Endothelial cell of umbilical vein (primary cell): ENCODE measurements at regions not wholly inside any gene's neighbourhood (a gene's known extent, or its start where the extent isn't known, plus 50 kb on each side); places are given as distances from the start of the nearest gene placed in this dataset.

Experiments used
- BruUV-seq: library from RNA; stranded (reverse); fragments of 400-500 nt; replicated peaks from 2 replicates; lab custom pipeline; 2021; lab: Mats Ljungman, UMichigan
- CTCF ChIA-PET: fragments of 300-600, 350-600 bp; sonication (Branson Sonifier 250); formaldehyde crosslinking; loops from one replicate; lab custom pipeline; 2021; ENCODE audit warnings: antibody characterized with exemption, inconsistent platforms; lab: Charles Lee
- POLR2A ChIA-PET: fragments of 300-600, 350-600 bp; sonication (Branson Sonifier 250); formaldehyde crosslinking; loops from one replicate; lab custom pipeline; 2021; ENCODE audit warnings: antibody characterized with exemption, inconsistent platforms; lab: Charles Lee
- DNase-seq: peaks from one replicate; pipeline ENCODE4 v3.0.0-alpha.2; 2011; ENCODE audit warnings: low read depth, low spot score
- FAIRE-seq: peaks from 2 replicates; lab custom pipeline; 2011; peaks lifted over from hg19 to GRCh38; lab: Jason Lieb, UNC
- H2AFZ ChIP-seq: 2 replicates; pipeline ENCODE4 v1.6.0; 2012; ENCODE audit warnings: low read depth, low read length, control low read depth, inconsistent platforms
- H3K27ac ChIP-seq: 2 replicates; pipeline ENCODE4 v1.5.1; 2011; ENCODE audit warnings: low read depth, mild to moderate bottlenecking, control low read depth, low read length, moderate library complexity; ENCODE audit not compliant: insufficient read depth
- H3K27me3 ChIP-seq, 2 experiments: 2 replicates each; pipeline versions ENCODE4 v1.6.0 to v1.6.1; 2011; ENCODE audit warnings: low read length in 2 of 2, mixed read lengths in 1 of 2; ENCODE audit not compliant: control insufficient read depth in 2 of 2, insufficient read depth in 2 of 2
- H3K36me3 ChIP-seq, 2 experiments: 2 replicates in 1 of 2; 3 replicates in 1 of 2; pipeline ENCODE4 v1.5.1; 2011; ENCODE audit warnings: low read length in 2 of 2, mild to moderate bottlenecking in 1 of 2, moderate library complexity in 1 of 2; ENCODE audit not compliant: control insufficient read depth in 2 of 2, insufficient read depth in 2 of 2; ENCODE audit errors: extremely low read depth in 1 of 2
- H3K4me1 ChIP-seq: 3 replicates; pipeline ENCODE4 v1.5.1; 2011; ENCODE audit warnings: mild to moderate bottlenecking, low read length; ENCODE audit not compliant: control insufficient read depth, insufficient read depth; ENCODE audit errors: extremely low read depth
- H3K4me2 ChIP-seq: 2 replicates; pipeline ENCODE4 v1.6.1; 2011; ENCODE audit warnings: low read length, control low read depth, mixed read lengths; ENCODE audit not compliant: insufficient read depth
- H3K4me3 ChIP-seq, 3 experiments: fragments of 200-600 bp in 1 of 3; sonication (generic), shearing (Covaris generic) in 1 of 3; replicated peaks in 1 of 3; 2 replicates each; pipeline ENCODE4 v1.5.1; 2011 to 2016; ENCODE audit warnings: control low read depth in 3 of 3, low read length in 3 of 3, mild to moderate bottlenecking in 2 of 3, inconsistent platforms in 1 of 3, low read depth in 1 of 3, moderate library complexity in 1 of 3; ENCODE audit not compliant: insufficient read depth in 1 of 3
- H3K79me2 ChIP-seq: 2 replicates; pipeline ENCODE4 v1.6.0; 2012; ENCODE audit warnings: low read length, inconsistent platforms; ENCODE audit not compliant: control insufficient read depth, insufficient read depth
- H3K9ac ChIP-seq: replicated peaks from 2 replicates; pipeline ENCODE3; 2011; ENCODE audit warnings: low read length, control low read depth; ENCODE audit not compliant: insufficient read depth; ENCODE audit errors: extremely low read depth
- H3K9me1 ChIP-seq: replicated peaks from 3 replicates; pipeline ENCODE4 v1.6.0; 2011; ENCODE audit warnings: mild to moderate bottlenecking, low read length; ENCODE audit not compliant: control insufficient read depth, insufficient read depth; ENCODE audit errors: extremely low read depth
- H3K9me3 ChIP-seq: replicated peaks from 2 replicates; pipeline ENCODE4 v1.5.1; 2012; ENCODE audit warnings: low read length, inconsistent platforms; ENCODE audit not compliant: control insufficient read depth, insufficient read depth
- H4K20me1 ChIP-seq: replicated peaks from 2 replicates; pipeline ENCODE3; 2011; ENCODE audit warnings: mild to moderate bottlenecking, low read length; ENCODE audit not compliant: control insufficient read depth, insufficient read depth; ENCODE audit errors: extremely low read depth
- CTCF ChIP-seq, 2 donors: IDR thresholded peaks; 1 replicate in 1 of 2; 2 replicates in 1 of 2; pipeline ENCODE4 v1.5.1; 2011; ENCODE audit warnings: low read length in 2 of 2, mild to moderate bottlenecking in 2 of 2, moderate library complexity in 2 of 2, control low read depth in 1 of 2, inconsistent platforms in 1 of 2, low read depth in 1 of 2; ENCODE audit not compliant: insufficient read depth in 1 of 2; ENCODE audit errors: extremely low read depth in 1 of 2
- EZH2 ChIP-seq: IDR thresholded peaks from 2 replicates; pipeline ENCODE4 v1.6.1; 2012; ENCODE audit warnings: borderline replicate concordance, low read depth, mild to moderate bottlenecking, moderate library complexity, low read length, inconsistent platforms; ENCODE audit not compliant: severe bottlenecking
- FOS ChIP-seq: IDR thresholded peaks from 2 replicates; pipeline ENCODE4 v1.6.1; 2011; ENCODE audit warnings: mild to moderate bottlenecking, low read length, moderate library complexity, borderline replicate concordance; ENCODE audit not compliant: insufficient read depth
- GATA2 ChIP-seq: IDR thresholded peaks from 2 replicates; pipeline ENCODE4 v1.7.0; 2011; ENCODE audit warnings: low read depth, mild to moderate bottlenecking, moderate library complexity, mixed read lengths, low read length; ENCODE audit not compliant: insufficient read length, insufficient read depth
- JUN ChIP-seq: IDR thresholded peaks from 2 replicates; pipeline ENCODE4 v1.6.1; 2011; ENCODE audit warnings: borderline replicate concordance, low read depth; ENCODE audit not compliant: insufficient read length, insufficient read depth
- MAX ChIP-seq: IDR thresholded peaks from 2 replicates; pipeline ENCODE4 v1.6.1; 2011; ENCODE audit not compliant: insufficient read depth, insufficient read length
- MYC ChIP-seq: IDR thresholded peaks from one replicate; pipeline ENCODE4 v1.6.1; 2011; ENCODE audit warnings: mild to moderate bottlenecking, low read depth, low read length
- POLR2A ChIP-seq: IDR thresholded peaks from 2 replicates; pipeline ENCODE4 v1.6.1; 2012; ENCODE audit warnings: low read depth, mild to moderate bottlenecking, control low read depth, low read length
- POLR2AphosphoS5 ChIP-seq: IDR thresholded peaks from 2 replicates; pipeline ENCODE4 v1.6.1; 2012; ENCODE audit warnings: low read depth, mild to moderate bottlenecking, control low read depth, low read length, moderate library complexity; ENCODE audit not compliant: insufficient read depth
- dilution Hi-C: fragments of 300-500 bp; cut with MboI; formaldehyde crosslinking; loops from one replicate; pipeline ENCODE4 v1.15.0; 2019; ENCODE audit warnings: low sequenced_read_pairs; ENCODE audit not compliant: extremely low pct_ligation_motif_present
- intact Hi-C: fragments of 100-400 bp; cut with micrococcal nuclease; formaldehyde crosslinking; loops from one replicate; pipeline ENCODE4 v1.10.0; 2022

GRCh38 chr6:144515761-144516160 lies 230.6 kb downstream of the UTRN start:
- DNase-seq, result no peak
- FAIRE-seq, result no peak
- Histone ChIP-seq H3K79me2 (no peaks in the 10 kb centered on the region), H3K9me3 (no peaks in the 10 kb centered on the region), H3K27ac (no peak overlapping the region), H3K27me3 (no peaks in the 10 kb centered on the region), H3K9me1 (no peaks in the 10 kb centered on the region), H3K9ac (no peak overlapping the region), H3K4me1 (no peaks in the 10 kb centered on the region), H4K20me1 (no peaks in the 10 kb centered on the region), H3K4me2 (no peak overlapping the region), H3K4me3 (no peak overlapping the region), H2AFZ (no peak overlapping the region), H3K36me3 (peaks cover 4 to 15% of the 10 kb centered on the region in 2 experiments)
- BruUV-seq, result no TSS peak
- ChIA-PET POLR2A (no interaction called here), CTCF (no interaction called here)
- intact Hi-C loops (no loop called here), dilution Hi-C loops (no loop called here)
- TF ChIP-seq POLR2AphosphoS5, result no peak
- no peak for TF ChIP-seq EZH2
- TF ChIP-seq MAX, result no peak
- TF ChIP-seq POLR2A, result no peak
- TF ChIP-seq MYC, result no peak
- no peak for TF ChIP-seq JUN
- no peak for TF ChIP-seq CTCF (IDR thresholded peaks at IDR 0.05; ENCODE audit: extremely low read depth in 1 of 2, insufficient read depth in 1 of 2, low read depth in 1 of 2, low read length in 2 of 2)
- TF ChIP-seq GATA2, result no peak
- no peak for TF ChIP-seq FOS
